ENCODE measurements at regions not wholly inside any gene's neighbourhood (a gene's known extent, or its start where the extent isn't known, plus 50 kb on each side); places are given as distances from the start of the nearest gene placed in this dataset.

GRCh38 chr12:84362552-84362897 lies 550.1 kb downstream of the SLC6A15 start:
- TF ChIP-seq EP300 (IDR thresholded peaks at IDR 0.05): no peak
- no peak for TF ChIP-seq POLR2AphosphoS5 (IDR thresholded peaks at IDR 0.05)
- TF ChIP-seq CTCF (IDR thresholded peaks at IDR 0.05): no peak
- TF ChIP-seq POLR2A (IDR thresholded peaks at IDR 0.05): no peak

Measured in sigmoid colon (tissue), 4 donors.